ENCODE measurements at regions not wholly inside any gene's neighbourhood (a gene's known extent, or its start where the extent isn't known, plus 50 kb on each side); places are given as distances from the start of the nearest gene placed in this dataset.
"Not testable (repeated sequence)": the region's sequence is repeated elsewhere in the genome, so short reads cannot be mapped to it uniquely, and the experiment has no call there.

GRCh38 chr6:90887764-90888163 lies 300.9 kb upstream of the MAP3K7 start:
- ATAC-seq (ENCODE audit: low FRiP score) (no peak), DNase-seq (ENCODE audit: low spot score) (no peak)
- no peak for TF ChIP-seq CTCF (IDR thresholded peaks at IDR 0.05)

DNA sequence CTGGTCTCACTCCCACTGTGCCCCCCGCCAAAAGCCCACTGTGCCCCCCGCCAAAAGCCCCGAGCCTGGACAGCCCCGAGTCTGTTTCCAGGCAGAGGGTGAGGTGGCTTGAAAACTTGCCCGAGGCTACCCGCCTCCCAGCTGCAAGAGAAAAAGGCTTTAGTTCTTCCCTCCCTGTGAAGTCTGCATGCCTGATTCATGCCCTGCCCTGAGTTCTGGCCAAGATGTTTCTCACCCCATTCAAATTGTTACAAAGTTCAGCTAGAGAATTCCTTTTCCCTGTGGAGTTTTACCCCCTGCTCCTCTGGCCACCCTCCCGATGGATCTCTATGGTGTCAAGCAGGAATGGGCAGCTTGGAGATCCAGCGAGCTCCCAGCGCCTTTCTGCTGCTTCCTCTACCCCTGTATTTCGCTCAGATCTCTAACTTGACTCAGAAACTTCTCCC lies 298.8 kb upstream of the MAP3K7 start:
- TF ChIP-seq CTCF (IDR thresholded peaks at IDR 0.05), result no peak
- DNase-seq (ENCODE audit: low spot score), result no peak
- no peak for ATAC-seq (ENCODE audit: low FRiP score)

DNA sequence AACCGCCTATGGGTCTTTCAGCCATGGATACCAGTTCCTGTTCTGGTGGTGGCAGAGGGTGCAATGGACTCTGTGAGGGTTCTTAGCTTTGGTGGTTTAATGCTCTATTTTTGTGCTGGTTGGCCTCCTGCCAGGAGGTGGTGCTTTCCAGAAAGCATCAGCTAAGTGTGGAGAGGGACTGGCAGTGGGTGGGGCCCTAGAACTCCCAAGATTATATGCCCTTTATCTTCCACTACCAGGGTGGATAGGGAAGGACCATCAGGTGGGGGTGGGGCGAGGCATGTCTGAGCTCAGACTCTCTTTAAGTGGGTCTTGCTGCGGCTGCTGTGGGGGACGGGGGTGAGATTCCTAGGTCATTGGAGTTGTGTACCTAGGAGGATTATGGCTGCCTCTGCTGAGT lies 298.3 kb upstream of the MAP3K7 start:
- ATAC-seq (ENCODE audit: low FRiP score); DNase-seq (ENCODE audit: low spot score): not testable (repeated sequence)

GRCh38 chr6:90877616-90878015 lies 290.7 kb upstream of the MAP3K7 start:
- ATAC-seq (ENCODE audit: low FRiP score) (no peak), DNase-seq (ENCODE audit: low spot score) (no peak)
- no peak for TF ChIP-seq CTCF (IDR thresholded peaks at IDR 0.05)

DNA sequence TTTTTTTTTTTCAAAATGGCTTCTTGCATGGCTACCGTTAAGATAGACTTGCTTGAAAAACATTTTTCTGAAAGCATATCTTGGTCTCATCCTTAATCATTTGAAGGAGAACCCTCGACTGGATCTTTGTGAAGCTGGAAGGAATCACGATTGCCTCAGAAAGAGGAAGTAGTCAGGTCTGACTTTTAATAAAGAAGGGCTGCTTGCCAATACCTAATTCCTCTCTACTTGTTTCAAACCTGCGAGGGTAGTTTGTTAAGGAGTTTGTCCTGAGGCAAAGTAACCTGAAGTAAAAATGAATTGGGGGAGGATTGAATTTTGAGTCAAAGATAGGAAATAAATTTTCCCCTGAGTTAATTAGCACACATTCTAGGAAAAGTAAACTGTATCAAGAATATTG lies 288.1 kb upstream of the MAP3K7 start:
- ATAC-seq (ENCODE audit: low FRiP score) (no peak), DNase-seq (ENCODE audit: low spot score) (no peak)
- no peak for TF ChIP-seq CTCF (IDR thresholded peaks at IDR 0.05)

- ATAC-seq (ENCODE audit: low FRiP score) (no peak), DNase-seq (ENCODE audit: low spot score) (no peak)
- TF ChIP-seq CTCF (IDR thresholded peaks at IDR 0.05), result no peak
Observed at GRCh38 chr6:90872981-90873380, 286.1 kb upstream of the MAP3K7 start.

DNA sequence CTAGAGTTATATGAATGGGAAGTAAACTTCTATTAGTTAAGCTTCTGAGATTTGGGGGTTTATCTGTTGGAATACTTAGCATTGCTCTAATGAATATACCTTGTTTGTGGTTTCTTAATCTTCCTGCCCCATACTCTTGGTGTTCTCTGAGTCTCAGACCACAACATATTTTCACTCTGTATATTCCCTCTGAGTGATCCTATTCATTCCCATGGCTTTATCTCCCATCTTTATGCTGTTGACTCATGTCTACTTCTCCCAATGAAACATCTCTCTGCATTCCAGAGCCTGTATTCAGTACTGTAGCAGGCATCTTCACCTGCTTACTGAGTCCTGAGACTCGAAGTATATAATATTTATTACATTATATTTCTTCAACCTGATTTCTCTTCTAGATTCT lies 283.7 kb upstream of the MAP3K7 start:
- ATAC-seq (ENCODE audit: low FRiP score) (no peak), DNase-seq (ENCODE audit: low spot score) (no peak)
- no peak for TF ChIP-seq CTCF (IDR thresholded peaks at IDR 0.05)

GRCh38 chr6:90868656-90869055 lies 281.8 kb upstream of the MAP3K7 start:
- DNase-seq (ENCODE audit: low spot score), result no peak
- TF ChIP-seq CTCF (IDR thresholded peaks at IDR 0.05), result no peak
- no peak for ATAC-seq (ENCODE audit: low FRiP score)
